OCI-LY7 (cell line): ENCODE measurements at regions not wholly inside any gene's neighbourhood (a gene's known extent, or its start where the extent isn't known, plus 50 kb on each side); places are given as distances from the start of the nearest gene placed in this dataset.

Source experiments
- BruUV-seq: library from RNA; stranded (reverse); fragments of 400-500 nt; replicated peaks from 2 replicates; lab custom pipeline; 2021; lab: Mats Ljungman, UMichigan
- CTCF ChIA-PET: fragments of 300-600 bp; sonication (Branson Sonifier 250); formaldehyde crosslinking; loops from one replicate; lab custom pipeline; 2022; ENCODE audit warnings: antibody characterized with exemption; ENCODE audit not compliant: unreplicated experiment; lab: Charles Lee
- POLR2A ChIA-PET: fragments of 300-600 bp; sonication (Branson Sonifier 250); formaldehyde crosslinking; loops from one replicate; lab custom pipeline; 2022; ENCODE audit warnings: antibody characterized with exemption; lab: Charles Lee
- DNase-seq: peaks from one replicate; pipeline ENCODE4 v3.0.0-alpha.2; 2015; ENCODE audit warnings: low spot score
- H2AFZ ChIP-seq: fragments of 200-600 bp; sonication (generic), shearing (Covaris generic); 2 replicates; pipeline ENCODE4 v1.6.1; 2014; ENCODE audit warnings: mild to moderate bottlenecking, antibody characterized with exemption, low read length, moderate library complexity
- H3K27ac ChIP-seq: fragments of 200-600 bp; sonication (generic); 2 replicates; pipeline ENCODE4 v1.5.1; 2014; ENCODE audit warnings: mixed run types, low read depth, mild to moderate bottlenecking, moderate library complexity, low read length, inconsistent platforms; ENCODE audit not compliant: poor library complexity, severe bottlenecking
- H3K36me3 ChIP-seq: fragments of 200-600 bp; sonication (generic); 2 replicates; pipeline ENCODE4 v1.6.1; 2014; ENCODE audit warnings: mild to moderate bottlenecking, antibody characterized with exemption, low read length, moderate library complexity, mixed read lengths; ENCODE audit not compliant: insufficient read depth
- H3K4me1 ChIP-seq: fragments of 200-600 bp; sonication (generic); 2 replicates; pipeline ENCODE4 v1.5.1; 2014; ENCODE audit warnings: mild to moderate bottlenecking, low read length; ENCODE audit not compliant: insufficient read depth, poor library complexity, severe bottlenecking
- H3K4me2 ChIP-seq: fragments of 200-600 bp; sonication (generic); 2 replicates; pipeline ENCODE4 v1.6.1; 2014; ENCODE audit warnings: mild to moderate bottlenecking, low read length
- H3K4me3 ChIP-seq: fragments of 200-600 bp; sonication (generic); 2 replicates; pipeline ENCODE4 v1.5.1; 2014; ENCODE audit warnings: mild to moderate bottlenecking, low read depth, low read length; ENCODE audit not compliant: poor library complexity, severe bottlenecking
- H3K79me2 ChIP-seq: fragments of 200-600 bp; sonication (generic); 2 replicates; pipeline ENCODE4 v1.6.1; 2016; ENCODE audit warnings: low read depth, mild to moderate bottlenecking, low read length, moderate library complexity, mixed read lengths; ENCODE audit not compliant: insufficient read depth
- H3K9me2 ChIP-seq: fragments of 200-600 bp; sonication (generic); 2 replicates; pipeline ENCODE4 v1.6.1; 2016; ENCODE audit warnings: mild to moderate bottlenecking, low read length, mixed read lengths; ENCODE audit not compliant: insufficient read depth
- H3K9me3 ChIP-seq: fragments of 200-600 bp; sonication (generic); 2 replicates; pipeline ENCODE4 v1.6.1; 2014; ENCODE audit warnings: mild to moderate bottlenecking, mixed run types, low read length, mixed read lengths
- H4K20me1 ChIP-seq: fragments of 200-600 bp; sonication (generic); 2 replicates; pipeline ENCODE4 v1.6.1; 2014; ENCODE audit warnings: mild to moderate bottlenecking, antibody characterized with exemption, low read length, moderate library complexity, mixed read lengths; ENCODE audit not compliant: insufficient read depth
- EZH2phosphoT487 ChIP-seq: fragments of 200-600 bp; sonication (generic); IDR thresholded peaks from 2 replicates; pipeline ENCODE4 v1.6.1; 2018; ENCODE audit warnings: low read depth, borderline replicate concordance, mild to moderate bottlenecking, mixed run types, antibody characterized with exemption, low read length, moderate library complexity, mixed read lengths
- intact Hi-C: fragments of 100-400 bp; cut with micrococcal nuclease; formaldehyde crosslinking; loops from one replicate; pipeline ENCODE4 v1.10.0; 2022; ENCODE audit not compliant: unreplicated experiment
- TF ChIP-seq, protein P1 (sequence below): fragments of 200-600 bp; sonication (generic); conservative IDR thresholded peaks from 2 replicates; pipeline ENCODE4 v1.5.1; 2014; ENCODE audit warnings: mild to moderate bottlenecking, antibody characterized with exemption, low read length, moderate library complexity, mixed read lengths

GRCh38 chr4:54427826-54428225 is 198.7 kb downstream of the PDGFRA start:
- POLR2A ChIA-PET = interaction anchor here (0.6 kb wide), 1 partner anchor 16 kb away, joined by 3 read pairs; no protein-coding TSS in a partner anchor
- no TSS peak for BruUV-seq
- Histone ChIP-seq H3K4me2 (no peak overlapping the region), H3K9me3 (no peaks in the 10 kb centered on the region), H3K4me3 (no peak overlapping the region), H3K4me1 (no peaks in the 10 kb centered on the region), H4K20me1 (no peaks in the 10 kb centered on the region), H3K9me2 (no peaks in the 10 kb centered on the region), H3K36me3 (no peaks in the 10 kb centered on the region), H2AFZ (no peak overlapping the region), H3K27ac (no peak overlapping the region), H3K79me2 (no peaks in the 10 kb centered on the region)
- DNase-seq = no peak
- CTCF ChIA-PET = no interaction called here
- intact Hi-C loops = no loop called here
- TF ChIP-seq, protein P1, sequence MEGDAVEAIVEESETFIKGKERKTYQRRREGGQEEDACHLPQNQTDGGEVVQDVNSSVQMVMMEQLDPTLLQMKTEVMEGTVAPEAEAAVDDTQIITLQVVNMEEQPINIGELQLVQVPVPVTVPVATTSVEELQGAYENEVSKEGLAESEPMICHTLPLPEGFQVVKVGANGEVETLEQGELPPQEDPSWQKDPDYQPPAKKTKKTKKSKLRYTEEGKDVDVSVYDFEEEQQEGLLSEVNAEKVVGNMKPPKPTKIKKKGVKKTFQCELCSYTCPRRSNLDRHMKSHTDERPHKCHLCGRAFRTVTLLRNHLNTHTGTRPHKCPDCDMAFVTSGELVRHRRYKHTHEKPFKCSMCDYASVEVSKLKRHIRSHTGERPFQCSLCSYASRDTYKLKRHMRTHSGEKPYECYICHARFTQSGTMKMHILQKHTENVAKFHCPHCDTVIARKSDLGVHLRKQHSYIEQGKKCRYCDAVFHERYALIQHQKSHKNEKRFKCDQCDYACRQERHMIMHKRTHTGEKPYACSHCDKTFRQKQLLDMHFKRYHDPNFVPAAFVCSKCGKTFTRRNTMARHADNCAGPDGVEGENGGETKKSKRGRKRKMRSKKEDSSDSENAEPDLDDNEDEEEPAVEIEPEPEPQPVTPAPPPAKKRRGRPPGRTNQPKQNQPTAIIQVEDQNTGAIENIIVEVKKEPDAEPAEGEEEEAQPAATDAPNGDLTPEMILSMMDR = no peak
- no peak for TF ChIP-seq EZH2phosphoT487

GRCh38 chr4:54428940-54429339 is 199.8 kb downstream of the PDGFRA start:
- Histone ChIP-seq H4K20me1 (no peaks in the 10 kb centered on the region), H3K9me2 (no peaks in the 10 kb centered on the region), H3K36me3 (no peaks in the 10 kb centered on the region), H3K4me3 (no peak overlapping the region), H3K27ac (no peak overlapping the region), H3K4me1 (no peaks in the 10 kb centered on the region), H3K4me2 (no peak overlapping the region), H2AFZ (no peak overlapping the region), H3K79me2 (no peaks in the 10 kb centered on the region), H3K9me3 (no peaks in the 10 kb centered on the region)
- DNase-seq = no peak
- intact Hi-C loops = no loop called here
- ChIA-PET CTCF (no interaction called here), POLR2A (interaction anchor here (0.6 kb wide), 1 partner anchor 9 kb away, joined by 3 read pairs; no protein-coding TSS in a partner anchor)
- BruUV-seq = no TSS peak
- no peak for TF ChIP-seq EZH2phosphoT487
- TF ChIP-seq, protein P1 = no peak

GRCh38 chr4:54433686-54434085 is 204.6 kb downstream of the PDGFRA start:
- Histone ChIP-seq H3K79me2 (no peaks in the 10 kb centered on the region), H3K27ac (no peak overlapping the region), H3K4me1 (no peaks in the 10 kb centered on the region), H3K9me2 (no peaks in the 10 kb centered on the region), H4K20me1 (no peaks in the 10 kb centered on the region), H3K4me2 (no peak overlapping the region), H3K9me3 (no peaks in the 10 kb centered on the region), H3K36me3 (no peaks in the 10 kb centered on the region), H2AFZ (no peak overlapping the region), H3K4me3 (no peak overlapping the region)
- no peak for TF ChIP-seq EZH2phosphoT487
- TF ChIP-seq, protein P1 = peak; percentile 66
- intact Hi-C loops = no loop called here
- DNase-seq = no peak
- BruUV-seq = no TSS peak
- ChIA-PET POLR2A (interaction anchor here (1.1 kb wide), 1 partner anchor 1222 kb away, joined by 3 read pairs; no protein-coding TSS in a partner anchor), CTCF (no interaction called here)
